ENCODE measurements at regions not wholly inside any gene's neighbourhood (a gene's known extent, or its start where the extent isn't known, plus 50 kb on each side); places are given as distances from the start of the nearest gene placed in this dataset.
"Not testable (repeated sequence)": the region's sequence is repeated elsewhere in the genome, so short reads cannot be mapped to it uniquely, and the experiment has no call there.

- DNase-seq (ENCODE audit: low spot score): not testable (repeated sequence)
Observed at GRCh38 chr2:87678742-87679173, 69.1 kb upstream of the PLGLB2 start.

- not testable (repeated sequence) for DNase-seq (ENCODE audit: low spot score)
Observed at GRCh38 chr2:87679950-87680349, 67.9 kb upstream of the PLGLB2 start.

GRCh38 chr2:87680691-87681090 is 67.2 kb upstream of the PLGLB2 start:
- DNase-seq (ENCODE audit: low spot score): peak; percentile 3

- peak; percentile 34 for DNase-seq (ENCODE audit: low spot score)
Observed at GRCh38 chr2:87683451-87683850, 64.4 kb upstream of the PLGLB2 start.

GRCh38 chr2:87683961-87684360 is 63.9 kb upstream of the PLGLB2 start:
- DNase-seq (ENCODE audit: low spot score): not testable (repeated sequence)

GRCh38 chr2:87685558-87685957 is 62.3 kb upstream of the PLGLB2 start:
- DNase-seq (ENCODE audit: low spot score): not testable (repeated sequence)

- not testable (repeated sequence) for DNase-seq (ENCODE audit: low spot score)
Observed at GRCh38 chr2:87686873-87687549, 60.9 kb upstream of the PLGLB2 start.

- not testable (repeated sequence) for DNase-seq (ENCODE audit: low spot score)
Observed at GRCh38 chr2:87687550-87688270, 60.2 kb upstream of the PLGLB2 start.

- DNase-seq (ENCODE audit: low spot score): not testable (repeated sequence)
Observed at GRCh38 chr2:87691899-87692592, 55.8 kb upstream of the PLGLB2 start.

- not testable (repeated sequence) for DNase-seq (ENCODE audit: low spot score)
Observed at GRCh38 chr2:87692914-87693313, 55.0 kb upstream of the PLGLB2 start.

- not testable (repeated sequence) for DNase-seq (ENCODE audit: low spot score)
Observed at GRCh38 chr2:87693882-87694281, 54.0 kb upstream of the PLGLB2 start.

- DNase-seq (ENCODE audit: low spot score): not testable (repeated sequence)
Observed at GRCh38 chr2:87695596-87696323, 52.1 kb upstream of the PLGLB2 start.
